ENCODE measurements at regions not wholly inside any gene's neighbourhood (a gene's known extent, or its start where the extent isn't known, plus 50 kb on each side); places are given as distances from the start of the nearest gene placed in this dataset.

GRCh38 chr1:188367661-188368060 is 1538.9 kb downstream of the PLA2G4A start:
- Histone ChIP-seq H3K36me3 (ENCODE audit: low read depth) (no peaks in the 10 kb centered on the region), H3K4me3 (ENCODE audit: severe bottlenecking) (no peak overlapping the region), H3K4me1 (ENCODE audit: insufficient read depth, poor library complexity, severe bottlenecking) (no peaks in the 10 kb centered on the region), H3K9me3 (ENCODE audit: severe bottlenecking) (no peaks in the 10 kb centered on the region), H3K27ac (ENCODE audit: poor library complexity, severe bottlenecking) (no peak overlapping the region), H3K27me3 (ENCODE audit: insufficient read depth, poor library complexity, severe bottlenecking) (no peaks in the 10 kb centered on the region)
- DNase-seq (ENCODE audit: low spot score) (no peak), ATAC-seq (ENCODE audit: low read depth) (no peak)
- TF ChIP-seq CTCF (IDR thresholded peaks at IDR 0.05; ENCODE audit: poor library complexity, severe bottlenecking), result no peak

- no peak overlapping the region for H3K27ac ChIP-seq (ENCODE audit: poor library complexity, severe bottlenecking)
- no peak for ATAC-seq (ENCODE audit: low read depth)
- no peak for TF ChIP-seq CTCF (IDR thresholded peaks at IDR 0.05; ENCODE audit: poor library complexity, severe bottlenecking)
Observed at GRCh38 chr1:188371295-188371806, 1542.6 kb downstream of the PLA2G4A start.

GRCh38 chr1:188372821-188373220 is 1544.1 kb downstream of the PLA2G4A start:
- Histone ChIP-seq H3K4me1 (ENCODE audit: insufficient read depth, poor library complexity, severe bottlenecking) (no peaks in the 10 kb centered on the region), H3K27me3 (ENCODE audit: insufficient read depth, poor library complexity, severe bottlenecking) (no peaks in the 10 kb centered on the region), H3K4me3 (ENCODE audit: severe bottlenecking) (no peak overlapping the region), H3K36me3 (ENCODE audit: low read depth) (no peaks in the 10 kb centered on the region), H3K9me3 (ENCODE audit: severe bottlenecking) (no peaks in the 10 kb centered on the region), H3K27ac (ENCODE audit: poor library complexity, severe bottlenecking) (no peak overlapping the region)
- ATAC-seq (ENCODE audit: low read depth) (no peak), DNase-seq (ENCODE audit: low spot score) (no peak)
- no peak for TF ChIP-seq CTCF (IDR thresholded peaks at IDR 0.05; ENCODE audit: poor library complexity, severe bottlenecking)

More at GRCh38 chr1:188371295-188371806, 1542.6 kb downstream of the PLA2G4A start:
- no peaks in the 10 kb centered on the region for H3K9me3 ChIP-seq (ENCODE audit: severe bottlenecking)
- H3K27me3 ChIP-seq (ENCODE audit: insufficient read depth, poor library complexity, severe bottlenecking), result no peaks in the 10 kb centered on the region
- no peak for DNase-seq (ENCODE audit: low spot score)
- H3K36me3 ChIP-seq (ENCODE audit: low read depth), result no peaks in the 10 kb centered on the region
- no peaks in the 10 kb centered on the region for H3K4me1 ChIP-seq (ENCODE audit: insufficient read depth, poor library complexity, severe bottlenecking)
- H3K4me3 ChIP-seq (ENCODE audit: severe bottlenecking), result no peak overlapping the region

- ATAC-seq (ENCODE audit: low read depth), result no peak
- Histone ChIP-seq H3K27me3 (ENCODE audit: insufficient read depth, poor library complexity, severe bottlenecking) (no peaks in the 10 kb centered on the region), H3K9me3 (ENCODE audit: severe bottlenecking) (no peaks in the 10 kb centered on the region), H3K4me1 (ENCODE audit: insufficient read depth, poor library complexity, severe bottlenecking) (no peaks in the 10 kb centered on the region), H3K27ac (ENCODE audit: poor library complexity, severe bottlenecking) (no peak overlapping the region), H3K36me3 (ENCODE audit: low read depth) (no peaks in the 10 kb centered on the region), H3K4me3 (ENCODE audit: severe bottlenecking) (no peak overlapping the region)
- DNase-seq (ENCODE audit: low spot score), result no peak
- TF ChIP-seq CTCF (IDR thresholded peaks at IDR 0.05; ENCODE audit: poor library complexity, severe bottlenecking), result no peak
Observed at GRCh38 chr1:188382851-188383250, 1554.1 kb downstream of the PLA2G4A start.

- H3K36me3 ChIP-seq (ENCODE audit: low read depth), result no peaks in the 10 kb centered on the region
- DNase-seq (ENCODE audit: low spot score) (no peak), ATAC-seq (ENCODE audit: low read depth) (no peak)
- H3K9me3 ChIP-seq (ENCODE audit: severe bottlenecking), result no peaks in the 10 kb centered on the region
- no peaks in the 10 kb centered on the region for H3K4me1 ChIP-seq (ENCODE audit: insufficient read depth, poor library complexity, severe bottlenecking)
- no peaks in the 10 kb centered on the region for H3K27me3 ChIP-seq (ENCODE audit: insufficient read depth, poor library complexity, severe bottlenecking)
- no peak overlapping the region for H3K27ac ChIP-seq (ENCODE audit: poor library complexity, severe bottlenecking)
- TF ChIP-seq CTCF (IDR thresholded peaks at IDR 0.05; ENCODE audit: poor library complexity, severe bottlenecking), result no peak
- H3K4me3 ChIP-seq (ENCODE audit: severe bottlenecking), result no peak overlapping the region
Observed at GRCh38 chr1:188386161-188386560, 1557.4 kb downstream of the PLA2G4A start.
